Choroid plexus epithelial cell (primary cell): ENCODE measurements at regions not wholly inside any gene's neighbourhood (a gene's known extent, or its start where the extent isn't known, plus 50 kb on each side); places are given as distances from the start of the nearest gene placed in this dataset.
A peak's percentile ranks its signal among the peaks of the same experiment; 100 is the strongest.

Experiments used
- DNase-seq: peaks from one replicate; pipeline ENCODE4 v3.0.0-alpha.2; 2010; ENCODE audit warnings: low read depth
- H3K4me3 ChIP-seq: 2 replicates; pipeline ENCODE4 v1.5.1; 2011; ENCODE audit warnings: low read depth, mild to moderate bottlenecking, control low read depth, low read length, moderate library complexity
- TF ChIP-seq, protein P1 (sequence below): conservative IDR thresholded peaks from 2 replicates; pipeline ENCODE4 v1.5.1; 2011; ENCODE audit warnings: low read depth, mild to moderate bottlenecking, control low read depth, inconsistent platforms, low read length, moderate library complexity

DNA sequence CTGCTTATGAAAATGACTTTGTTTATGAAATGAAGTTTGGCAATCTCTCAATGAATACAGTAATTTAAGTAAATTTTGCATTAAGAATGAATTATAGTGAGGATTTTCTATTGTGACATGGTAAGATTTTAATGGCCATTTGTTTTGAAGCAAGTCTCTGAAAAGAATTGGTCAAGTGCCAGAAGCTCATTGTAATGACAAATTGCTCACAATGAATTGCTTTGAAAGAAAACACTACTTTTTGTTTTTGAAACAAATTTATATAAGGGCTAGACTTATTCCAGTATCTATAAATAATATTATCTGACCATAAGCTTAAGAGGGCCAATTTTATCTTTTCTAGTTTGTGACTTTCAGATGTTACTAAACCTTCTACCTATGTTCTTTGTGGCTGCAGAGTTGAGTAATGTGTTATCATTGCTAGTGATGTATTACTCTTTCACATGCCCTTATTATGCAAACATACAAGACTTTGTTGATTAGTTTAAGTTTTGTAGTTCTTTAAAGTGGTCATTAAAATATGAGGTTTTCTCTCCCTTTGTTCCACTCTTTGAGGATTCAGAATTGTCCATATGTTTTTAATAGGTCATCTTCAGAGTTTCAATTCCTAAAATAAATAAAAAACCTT lies 93.0 kb upstream of the ZNF608 start:
- peak; percentile 66 for DNase-seq
- TF ChIP-seq, protein P1, sequence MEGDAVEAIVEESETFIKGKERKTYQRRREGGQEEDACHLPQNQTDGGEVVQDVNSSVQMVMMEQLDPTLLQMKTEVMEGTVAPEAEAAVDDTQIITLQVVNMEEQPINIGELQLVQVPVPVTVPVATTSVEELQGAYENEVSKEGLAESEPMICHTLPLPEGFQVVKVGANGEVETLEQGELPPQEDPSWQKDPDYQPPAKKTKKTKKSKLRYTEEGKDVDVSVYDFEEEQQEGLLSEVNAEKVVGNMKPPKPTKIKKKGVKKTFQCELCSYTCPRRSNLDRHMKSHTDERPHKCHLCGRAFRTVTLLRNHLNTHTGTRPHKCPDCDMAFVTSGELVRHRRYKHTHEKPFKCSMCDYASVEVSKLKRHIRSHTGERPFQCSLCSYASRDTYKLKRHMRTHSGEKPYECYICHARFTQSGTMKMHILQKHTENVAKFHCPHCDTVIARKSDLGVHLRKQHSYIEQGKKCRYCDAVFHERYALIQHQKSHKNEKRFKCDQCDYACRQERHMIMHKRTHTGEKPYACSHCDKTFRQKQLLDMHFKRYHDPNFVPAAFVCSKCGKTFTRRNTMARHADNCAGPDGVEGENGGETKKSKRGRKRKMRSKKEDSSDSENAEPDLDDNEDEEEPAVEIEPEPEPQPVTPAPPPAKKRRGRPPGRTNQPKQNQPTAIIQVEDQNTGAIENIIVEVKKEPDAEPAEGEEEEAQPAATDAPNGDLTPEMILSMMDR: no peak
- no peak overlapping the region for H3K4me3 ChIP-seq

DNA sequence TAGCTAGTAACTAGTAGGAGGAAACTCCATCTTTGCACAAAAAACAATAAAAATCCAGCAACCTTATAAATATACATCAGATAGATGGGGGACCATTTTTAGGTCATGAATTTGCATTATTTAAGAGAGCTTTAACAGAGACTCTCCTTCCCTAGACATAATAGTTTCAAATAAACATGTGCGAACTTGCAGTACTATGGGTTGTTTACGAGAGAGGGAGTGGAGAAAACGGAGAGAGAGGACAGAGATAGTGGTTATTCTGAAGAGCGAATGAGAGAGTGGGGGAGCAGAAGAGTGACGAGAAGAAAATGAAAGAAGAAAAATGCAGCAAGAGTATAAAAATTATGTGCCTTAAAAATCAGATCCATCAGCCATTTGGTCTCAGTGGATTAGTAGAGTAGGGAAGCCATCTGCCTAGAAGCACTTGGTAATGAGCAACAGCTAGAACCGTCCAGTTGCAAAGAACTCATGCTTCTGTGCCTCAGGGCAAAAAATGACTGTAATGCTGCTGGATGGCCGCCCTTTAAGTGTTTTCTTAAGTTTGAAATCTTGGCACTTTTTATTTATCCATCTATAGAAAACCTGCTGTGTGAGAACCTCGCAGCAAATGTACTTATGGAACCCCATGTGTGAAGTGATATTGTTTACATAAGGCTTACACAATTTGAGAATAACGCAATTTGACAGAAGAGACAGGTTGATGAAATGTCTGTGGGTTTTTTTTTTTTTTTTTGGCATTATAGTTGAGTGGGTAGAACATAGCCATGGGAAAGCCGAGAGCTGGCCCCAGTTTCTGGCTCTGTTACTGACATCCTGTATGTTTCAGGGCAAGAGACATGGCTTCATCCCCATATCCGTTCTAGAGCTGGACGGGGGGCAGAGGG lies 95.6 kb upstream of the ZNF608 start:
- peak; percentile 88 for DNase-seq
- TF ChIP-seq, protein P1: no peak
- H3K4me3 ChIP-seq: no peak overlapping the region

DNA sequence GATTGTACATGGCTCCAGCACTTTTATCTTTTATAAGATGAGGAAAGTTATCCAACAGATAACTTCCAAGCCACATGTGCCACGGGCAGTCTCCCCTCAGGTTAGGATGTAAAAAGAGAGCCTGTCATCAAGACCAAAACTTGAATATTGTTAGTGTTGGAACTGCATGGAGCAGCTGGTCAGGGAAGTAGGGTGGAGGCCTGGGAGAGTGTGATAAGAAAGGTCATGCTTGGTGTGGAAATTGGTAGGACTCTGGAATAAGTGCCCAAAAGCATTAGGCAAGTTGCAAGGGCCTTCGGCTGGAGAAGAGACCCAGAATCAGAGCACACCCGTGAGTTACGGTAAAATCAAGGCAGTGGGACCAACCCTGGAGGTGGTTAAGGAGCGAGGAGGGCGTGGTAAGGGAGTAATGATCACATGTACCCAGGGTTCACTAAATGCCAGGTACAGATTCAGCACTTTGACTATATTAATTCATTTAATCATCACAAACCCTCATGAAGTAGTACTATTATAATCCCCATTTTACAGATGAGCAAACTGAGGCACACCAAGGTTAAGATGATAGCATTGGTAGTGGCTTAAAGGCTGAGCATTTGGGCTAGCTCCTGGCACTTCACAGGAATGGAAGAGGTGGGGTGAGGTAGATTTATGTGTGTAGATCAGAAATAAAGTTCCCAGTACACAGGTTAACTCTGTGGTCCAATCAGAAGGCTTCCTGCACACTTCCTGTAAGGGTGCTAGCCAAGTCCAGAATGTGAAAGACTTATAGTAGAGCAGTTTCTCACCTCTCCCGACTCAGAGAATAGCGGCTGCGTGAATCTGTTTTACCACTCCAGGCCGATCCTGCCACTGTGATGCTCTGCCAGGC lies 96.5 kb upstream of the ZNF608 start:
- no peak for DNase-seq
- no peak overlapping the region for H3K4me3 ChIP-seq
- TF ChIP-seq, protein P1: no peak

DNA sequence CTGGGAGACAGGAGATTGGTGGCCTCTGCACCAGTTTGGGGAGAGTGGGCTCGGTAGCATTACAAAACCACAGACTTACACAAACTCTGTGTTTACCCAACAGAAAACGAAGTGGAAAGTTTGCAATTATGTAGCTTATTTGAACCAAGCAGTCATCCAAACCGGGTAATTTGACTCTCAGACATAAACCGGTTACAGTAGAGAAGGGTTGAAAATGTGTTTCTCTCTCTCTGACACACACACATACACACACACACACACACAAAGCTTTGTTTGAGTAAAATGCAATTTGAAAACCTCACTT lies 97.1 kb upstream of the ZNF608 start:
- TF ChIP-seq, protein P1: no peak
- no peak overlapping the region for H3K4me3 ChIP-seq
- peak; percentile 44 for DNase-seq

DNA sequence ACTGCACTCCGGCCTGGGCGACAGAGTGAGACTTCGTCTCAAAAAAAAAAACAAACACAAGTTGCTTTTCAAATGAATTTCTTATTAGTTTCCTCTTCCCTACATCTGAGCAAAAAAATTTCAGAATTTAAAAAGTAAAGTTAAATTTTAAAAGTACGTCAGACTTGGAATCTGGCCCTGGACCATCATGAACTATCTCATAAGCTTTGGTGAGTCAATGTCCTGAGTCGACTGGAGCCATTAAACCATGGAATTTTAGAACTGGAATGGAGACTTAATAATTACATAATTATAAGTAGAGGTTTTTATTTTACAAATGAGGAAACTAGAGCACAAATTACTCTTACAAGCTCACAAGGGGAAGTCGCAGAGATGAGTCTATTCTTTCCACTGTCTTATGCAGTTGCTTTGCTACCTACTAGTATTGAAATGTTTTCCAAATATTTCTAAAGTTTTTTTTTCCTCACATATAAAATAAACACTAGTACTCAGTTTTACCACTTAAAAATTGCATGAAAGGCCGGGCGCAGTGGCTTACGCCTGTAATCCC lies 98.0 kb upstream of the ZNF608 start:
- TF ChIP-seq, protein P1: no peak
- DNase-seq: no peak
- H3K4me3 ChIP-seq: no peak overlapping the region

DNA sequence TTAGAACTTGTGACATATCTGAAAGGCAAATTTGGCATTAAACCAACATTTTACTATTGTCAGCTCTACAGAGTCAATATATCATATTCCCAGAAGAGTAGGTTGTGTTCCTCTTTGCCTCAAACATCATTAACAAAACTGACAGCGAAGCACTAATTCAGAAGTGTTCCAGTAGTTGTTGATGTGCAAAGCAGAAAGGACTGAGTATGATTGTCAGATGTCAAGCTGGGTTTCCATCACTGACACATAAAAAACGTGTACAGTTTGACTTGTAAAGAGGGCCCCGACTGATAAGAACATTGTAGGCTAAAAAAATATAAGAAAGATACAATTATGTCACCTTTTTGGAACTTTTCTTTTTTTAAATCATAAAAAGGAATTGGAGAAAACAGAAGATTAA lies 101.5 kb upstream of the ZNF608 start:
- no peak for DNase-seq
- TF ChIP-seq, protein P1: no peak
- no peak overlapping the region for H3K4me3 ChIP-seq
